Ecto neural progenitor cell (in vitro differentiated cells): ENCODE measurements at regions not wholly inside any gene's neighbourhood (a gene's known extent, or its start where the extent isn't known, plus 50 kb on each side); places are given as distances from the start of the nearest gene placed in this dataset.

Source experiments
- DNase-seq: peaks from one replicate; pipeline ENCODE4 v3.0.0-alpha.2; 2018; ENCODE audit warnings: low spot score

GRCh38 chr3:30266524-30266923 lies 339.9 kb upstream of the TGFBR2 start:
- DNase-seq = no peak

- DNase-seq = no peak
Measured at GRCh38 chr3:30268288-30268687, 338.1 kb upstream of the TGFBR2 start.

- DNase-seq = no peak
Measured at GRCh38 chr3:30269751-30270445, 336.5 kb upstream of the TGFBR2 start.

- no peak for DNase-seq
Measured at GRCh38 chr3:30271781-30272180, 334.6 kb upstream of the TGFBR2 start.

- DNase-seq = no peak
Measured at GRCh38 chr3:30273304-30274072, 332.9 kb upstream of the TGFBR2 start.

- DNase-seq = no peak
Measured at GRCh38 chr3:30277494-30277893, 328.9 kb upstream of the TGFBR2 start.

GRCh38 chr3:30281526-30281925 lies 324.9 kb upstream of the TGFBR2 start:
- no peak for DNase-seq

GRCh38 chr3:30282154-30282696 lies 324.2 kb upstream of the TGFBR2 start:
- no peak for DNase-seq

GRCh38 chr3:30285188-30286006 lies 321.0 kb upstream of the TGFBR2 start:
- DNase-seq = no peak

- DNase-seq = no peak
Measured at GRCh38 chr3:30286007-30286669, 320.3 kb upstream of the TGFBR2 start.

GRCh38 chr3:30286811-30287210 lies 319.6 kb upstream of the TGFBR2 start:
- no peak for DNase-seq

GRCh38 chr3:30288830-30289229 lies 317.6 kb upstream of the TGFBR2 start:
- no peak for DNase-seq

- DNase-seq = no peak
Measured at GRCh38 chr3:30289324-30289723, 317.1 kb upstream of the TGFBR2 start.

GRCh38 chr3:30289766-30290165 lies 316.6 kb upstream of the TGFBR2 start:
- no peak for DNase-seq

GRCh38 chr3:30290479-30290878 lies 315.9 kb upstream of the TGFBR2 start:
- DNase-seq = no peak

GRCh38 chr3:30292192-30292893 lies 314.1 kb upstream of the TGFBR2 start:
- no peak for DNase-seq

- DNase-seq = no peak
Measured at GRCh38 chr3:30293621-30294240, 312.7 kb upstream of the TGFBR2 start.

- no peak for DNase-seq
Measured at GRCh38 chr3:30294241-30294667, 312.1 kb upstream of the TGFBR2 start.

GRCh38 chr3:30297112-30297511 lies 309.3 kb upstream of the TGFBR2 start:
- no peak for DNase-seq

- no peak for DNase-seq
Measured at GRCh38 chr3:30299674-30300385, 306.6 kb upstream of the TGFBR2 start.
